ENCODE measurements at regions not wholly inside any gene's neighbourhood (a gene's known extent, or its start where the extent isn't known, plus 50 kb on each side); places are given as distances from the start of the nearest gene placed in this dataset.
"Not testable (repeated sequence)": the region's sequence is repeated elsewhere in the genome, so short reads cannot be mapped to it uniquely, and the experiment has no call there.

GRCh38 chr7:29619111-29619510 lies 55.5 kb downstream of the PRR15 start:
- no peak for FAIRE-seq

- FAIRE-seq, result no peak
Observed at GRCh38 chr7:29619848-29620555, 56.4 kb downstream of the PRR15 start.

GRCh38 chr7:29620556-29620930 lies 56.9 kb downstream of the PRR15 start:
- no peak for FAIRE-seq

- FAIRE-seq, result no peak
Observed at GRCh38 chr7:29622335-29623265, 59.0 kb downstream of the PRR15 start.

GRCh38 chr7:29623973-29624372 lies 60.3 kb downstream of the PRR15 start:
- FAIRE-seq, result no peak

GRCh38 chr7:29626730-29627129 lies 63.1 kb downstream of the PRR15 start:
- no peak for FAIRE-seq

DNA sequence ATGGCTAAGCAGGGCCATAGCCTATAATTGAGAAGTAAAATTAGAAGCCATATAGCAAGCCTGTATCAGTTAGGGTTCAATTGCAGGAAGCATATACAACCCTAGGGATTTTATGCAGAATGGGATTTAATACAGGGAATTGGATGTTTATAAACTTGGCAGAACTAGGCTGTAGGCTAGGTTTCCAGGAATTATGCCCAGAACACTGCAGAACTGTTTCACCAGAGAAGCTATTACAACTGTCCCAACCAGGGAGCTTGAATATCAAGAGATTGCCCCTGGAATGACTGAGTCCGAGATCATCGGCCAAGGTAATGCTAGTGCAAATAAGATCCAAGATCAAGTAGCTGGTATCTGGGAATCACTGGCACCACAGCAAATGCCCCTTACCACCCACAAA lies 64.0 kb downstream of the PRR15 start:
- no peak for FAIRE-seq

GRCh38 chr7:29629507-29629906 lies 65.9 kb downstream of the PRR15 start:
- no peak for FAIRE-seq

GRCh38 chr7:29635067-29636008 lies 71.7 kb downstream of the PRR15 start:
- peak; percentile 90 for FAIRE-seq

DNA sequence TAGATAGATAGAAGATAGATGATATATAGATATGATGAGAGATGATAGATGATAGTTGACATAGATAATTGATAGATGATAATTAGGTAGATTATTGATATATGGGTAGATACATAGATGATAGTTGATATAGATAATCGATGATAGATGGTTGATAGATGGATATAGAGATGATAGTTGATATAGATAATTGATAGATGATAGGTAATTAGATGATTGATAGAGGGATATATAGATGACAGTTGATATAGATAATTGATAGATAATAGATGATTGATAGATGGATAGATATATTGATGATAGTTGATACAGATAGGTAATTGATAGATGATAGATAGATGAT lies 72.3 kb downstream of the PRR15 start:
- FAIRE-seq, result no peak

GRCh38 chr7:29637374-29637773 lies 73.7 kb downstream of the PRR15 start:
- no peak for FAIRE-seq

GRCh38 chr7:29638841-29639240 lies 75.2 kb downstream of the PRR15 start:
- not testable (repeated sequence) for FAIRE-seq

- no peak for FAIRE-seq
Observed at GRCh38 chr7:29639386-29639785, 75.8 kb downstream of the PRR15 start.

DNA sequence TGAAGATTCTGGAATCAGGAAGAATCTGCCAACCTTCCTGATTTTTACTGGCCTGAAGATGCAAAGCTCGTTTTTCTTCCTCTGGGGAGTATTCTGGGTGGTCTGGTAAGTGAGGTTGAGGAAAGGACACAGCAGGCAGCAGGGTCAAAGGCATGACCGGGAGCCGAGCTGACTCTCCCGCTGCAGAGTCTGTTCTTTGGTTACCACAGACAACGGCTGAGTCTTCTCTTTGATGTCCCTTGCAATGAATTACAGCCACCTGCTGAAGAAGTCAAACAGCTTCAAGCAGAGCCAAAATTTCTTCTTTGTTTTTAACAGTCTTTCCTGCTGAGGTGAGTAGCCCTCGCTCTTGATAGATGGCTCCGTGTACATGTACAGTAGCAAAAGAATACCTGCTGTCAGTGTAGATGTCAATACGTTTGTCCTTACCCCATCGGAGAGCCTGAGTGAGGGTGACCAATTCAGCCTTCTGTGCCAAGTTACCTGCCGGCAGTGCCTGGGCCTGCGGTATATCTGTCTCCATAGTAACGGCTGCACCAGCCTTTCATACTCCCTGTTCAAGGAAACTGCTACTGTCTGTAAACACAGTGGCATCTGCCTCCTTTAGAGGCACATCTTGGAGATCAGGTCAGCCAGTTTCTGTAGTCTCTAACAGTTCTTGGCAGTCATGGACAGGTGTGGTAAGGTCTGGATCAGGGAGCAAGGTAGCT lies 76.4 kb downstream of the PRR15 start:
- FAIRE-seq, result no peak

GRCh38 chr7:29641651-29642050 lies 78.0 kb downstream of the PRR15 start:
- no peak for FAIRE-seq

GRCh38 chr7:29642494-29643155 lies 79.0 kb downstream of the PRR15 start:
- FAIRE-seq, result no peak

DNA sequence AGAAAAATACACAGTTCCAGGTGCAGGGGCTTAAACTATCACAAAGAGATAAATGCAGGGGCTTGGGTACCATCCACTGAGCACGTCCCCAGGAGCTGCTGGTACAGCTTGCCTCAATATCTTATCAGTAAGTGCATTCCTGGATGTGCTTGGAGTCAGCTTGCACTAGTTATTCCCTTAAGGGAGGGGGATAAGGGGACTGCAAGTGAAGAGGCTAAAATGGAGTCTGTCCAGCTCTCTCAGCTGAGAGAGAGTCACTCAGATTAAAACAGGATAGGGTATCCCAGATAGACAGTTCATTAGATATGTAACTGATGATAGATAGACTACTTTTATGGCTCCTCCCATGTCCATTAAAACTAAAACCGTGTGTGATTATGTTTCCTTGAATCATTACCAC lies 82.5 kb downstream of the PRR15 start:
- FAIRE-seq, result not testable (repeated sequence)

DNA sequence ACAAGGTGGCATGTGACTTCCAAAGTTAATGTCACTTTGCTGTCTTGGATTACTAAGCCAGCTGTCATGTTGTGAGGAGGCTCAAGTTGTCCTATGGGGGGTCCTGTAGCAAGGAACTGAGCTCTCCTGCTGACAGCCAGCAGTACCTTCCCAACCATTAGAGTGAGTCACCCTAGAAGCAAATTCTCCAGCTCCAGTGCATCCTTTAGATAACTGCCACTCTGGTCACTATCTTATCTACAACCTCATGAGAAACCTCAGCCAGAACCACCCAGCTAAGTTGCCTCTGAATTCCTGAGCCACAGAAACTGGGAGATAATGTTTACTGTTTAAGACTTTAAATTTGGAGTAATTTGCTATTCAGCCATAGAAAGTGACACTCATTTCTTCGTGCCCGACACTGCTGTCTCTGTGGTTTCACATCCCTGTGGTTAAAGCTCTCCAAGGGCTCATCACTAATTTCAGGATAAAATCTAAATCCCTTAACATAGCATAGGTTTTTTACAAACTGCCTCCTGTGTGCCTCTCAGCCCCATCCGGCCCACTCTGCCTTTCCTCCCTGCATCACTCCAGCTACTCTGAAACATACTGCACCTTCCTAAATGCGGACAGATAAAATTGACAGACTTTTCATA lies 83.5 kb downstream of the PRR15 start:
- FAIRE-seq, result no peak

- FAIRE-seq, result not testable (repeated sequence)
Observed at GRCh38 chr7:29647691-29648210, 84.1 kb downstream of the PRR15 start.

DNA sequence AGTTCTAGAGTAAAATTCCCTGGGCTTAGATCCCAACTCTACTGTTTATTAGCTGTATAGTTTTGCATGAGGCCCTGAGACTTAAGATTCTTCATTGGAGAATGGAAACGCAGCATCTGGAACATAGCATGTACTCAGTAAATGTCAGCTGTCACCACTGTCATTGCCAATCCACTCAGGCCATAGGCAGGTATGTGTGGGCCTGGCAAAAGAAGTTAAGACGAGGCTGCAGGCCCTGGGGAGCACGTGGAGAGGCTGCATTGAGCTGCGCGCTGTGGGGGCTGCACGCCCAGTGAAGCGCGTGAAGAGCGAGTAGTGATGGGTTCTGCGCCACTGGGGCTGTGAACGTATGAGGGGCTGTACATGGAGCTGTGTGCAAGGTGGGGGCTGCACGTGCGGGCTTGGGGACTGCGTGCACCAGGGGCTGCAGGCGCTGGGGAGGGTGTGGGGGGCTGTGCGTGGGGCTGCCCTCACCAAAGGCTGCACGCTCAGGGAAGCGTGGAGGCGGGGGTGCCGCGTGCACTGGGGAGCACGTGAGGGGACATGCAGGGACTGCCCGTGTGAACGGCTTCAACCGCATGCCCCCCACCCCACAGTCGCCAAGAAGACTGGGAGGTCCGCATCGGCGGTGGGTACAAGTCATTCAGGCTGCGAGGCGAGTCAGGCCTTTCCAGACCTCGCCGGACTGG lies 85.5 kb downstream of the PRR15 start:
- no peak for FAIRE-seq

GRCh38 chr7:29649876-29650275 lies 86.2 kb downstream of the PRR15 start:
- FAIRE-seq, result no peak

Data from TTC549 (cell line).